Motor neuron (in vitro differentiated cells): ENCODE measurements at regions not wholly inside any gene's neighbourhood (a gene's known extent, or its start where the extent isn't known, plus 50 kb on each side); places are given as distances from the start of the nearest gene placed in this dataset.
A peak's percentile ranks its signal among the peaks of the same experiment; 100 is the strongest.
"Not testable (repeated sequence)": the region's sequence is repeated elsewhere in the genome, so short reads cannot be mapped to it uniquely, and the experiment has no call there.

Source experiments
- ATAC-seq, 8 experiments: fragments of 200-7000 bp; cut with Tn5 transposase; replicated peaks in 6 of 8; 2 replicates each; pipeline ENCODE4 v1.8.0; 2021; ENCODE audit warnings: mild to moderate bottlenecking in 8 of 8, moderate library complexity in 8 of 8
- H3K27ac ChIP-seq, 2 donors: fragments of 250-450 bp; sonication (Bioruptor Pico); 2 replicates each; pipeline ENCODE4 v1.9.0; 2021; ENCODE audit warnings: antibody characterized with exemption in 2 of 2, mild to moderate bottlenecking in 2 of 2, moderate library complexity in 1 of 2
- H3K4me1 ChIP-seq, 2 donors: fragments of 250-450 bp; sonication (Bioruptor Pico); replicated peaks in 1 of 2; 2 replicates each; pipeline ENCODE4 v1.6.1; 2021; ENCODE audit warnings: antibody characterized with exemption in 2 of 2, mild to moderate bottlenecking in 2 of 2, moderate library complexity in 1 of 2
- H3K4me3 ChIP-seq, 5 donors: fragments of 250-450 bp; sonication (Bioruptor Pico); 2 replicates each; pipeline ENCODE4 v1.9.0; 2021; ENCODE audit warnings: antibody characterized with exemption in 5 of 5, mild to moderate bottlenecking in 5 of 5, moderate library complexity in 4 of 5
- WGBS, 10 experiments: fragments of 450-650 bp; shearing (Covaris generic); methylation state at CpG; one replicate each; pipeline ENCODE4 v1.0.0; 2022; 5-methylcytosine and 5-hydroxymethylcytosine counted together
- in situ Hi-C, 9 experiments: fragments of 400-800 bp; cut with MboI; loops; one replicate each; pipeline ENCODE4 v1.15.0; 2021; ENCODE audit warnings: low sequenced_read_pairs in 9 of 9, low pct_unique_long_range_greater_than_20kb in 2 of 9; ENCODE audit not compliant: unreplicated experiment in 9 of 9

GRCh38 chr5:18397371-18397770 is 763.1 kb downstream of the TAF11L14 start:
- Histone ChIP-seq H3K27ac (no peak overlapping the region), H3K4me1 (peaks cover 0 to 14% of the 10 kb centered on the region in 2 donors), H3K4me3 (no peak overlapping the region)
- WGBS, 10 experiments: 0 to 100% (median 50%) methylated on average over 1 to 4 of the region's 4 CpGs
- in situ Hi-C loops: no loop called here
- no peak for ATAC-seq

GRCh38 chr5:18397891-18398290 is 763.6 kb downstream of the TAF11L14 start:
- peak in 1 of 8 experiments; percentile 18 for ATAC-seq
- WGBS, 10 experiments: 0 to 100% (median 80%) methylated on average over 1 to 2 of the region's 2 CpGs; no CpG with 5 or more reads in 1 of the 10 experiments
- Histone ChIP-seq H3K27ac (no peak overlapping the region), H3K4me1 (peaks cover 0 to 14% of the 10 kb centered on the region in 2 donors), H3K4me3 (no peak overlapping the region)
- in situ Hi-C loops: no loop called here

- H3K4me1 ChIP-seq, H3K27ac ChIP-seq, in situ Hi-C loops, H3K4me3 ChIP-seq, ATAC-seq: not testable (repeated sequence)
- 50 to 100% (median 94%) methylated on average over 1 to 6 of the region's 50 CpGs; no CpG with 5 or more reads in 7 of the 10 experiments for WGBS, 10 experiments
These were observed 765.4 kb downstream of the TAF11L14 start for GRCh38 chr5:18399461-18400327.

GRCh38 chr5:18403141-18403540 is 768.9 kb downstream of the TAF11L14 start:
- WGBS, 10 experiments: 0 to 91% (median 40%) methylated on average over 1 of the region's 1 CpG; no CpG with 5 or more reads in 1 of the 10 experiments
- ATAC-seq: no peak
- Histone ChIP-seq H3K4me1 (no peaks in the 10 kb centered on the region), H3K4me3 (no peak overlapping the region), H3K27ac (no peak overlapping the region)
- in situ Hi-C loops: no loop called here

- 0 to 80% (median 50%) methylated on average over 1 to 3 of the region's 3 CpGs; no CpG with 5 or more reads in 3 of the 10 experiments for WGBS, 10 experiments
- ATAC-seq: peak in 1 of 8 experiments; percentile 76
- no peaks in the 10 kb centered on the region for H3K4me1 ChIP-seq
- no peak overlapping the region for H3K4me3 ChIP-seq
- in situ Hi-C loops: no loop called here
- H3K27ac ChIP-seq: no peak overlapping the region
These were observed 769.7 kb downstream of the TAF11L14 start for GRCh38 chr5:18403941-18404438.

- 0 to 89% (median 40%) methylated on average over 1 of the region's 1 CpG; no CpG with 5 or more reads in 6 of the 10 experiments for WGBS, 10 experiments
- ATAC-seq: no peak
- no peaks in the 10 kb centered on the region for H3K4me1 ChIP-seq
- in situ Hi-C loops: no loop called here
- H3K27ac ChIP-seq: no peak overlapping the region
- H3K4me3 ChIP-seq: no peak overlapping the region
These were observed 786.5 kb downstream of the TAF11L14 start for GRCh38 chr5:18420711-18421110.

- in situ Hi-C loops: no loop called here
- Histone ChIP-seq H3K27ac (peak overlapping the region in 1 of 2 donors; percentile 7), H3K4me1 (peaks cover 3 to 4% of the 10 kb centered on the region in 2 donors), H3K4me3 (no peak overlapping the region)
- peak in 5 of 8 experiments; percentile 98 to 100 (median 100) for ATAC-seq
These were observed 799.1 kb downstream of the TAF11L14 start for GRCh38 chr5:18433336-18433735.

GRCh38 chr5:18438126-18438525 is 803.9 kb downstream of the TAF11L14 start:
- Histone ChIP-seq H3K4me1 (peaks cover under 1 to 4% of the 10 kb centered on the region in 2 donors), H3K27ac (no peak overlapping the region), H3K4me3 (no peak overlapping the region)
- no peak for ATAC-seq
- in situ Hi-C loops: no loop called here
- 0 to 92% (median 21%) methylated on average over 1 of the region's 1 CpG; no CpG with 5 or more reads in 2 of the 10 experiments for WGBS, 10 experiments

- ATAC-seq: no peak
- Histone ChIP-seq H3K27ac (no peak overlapping the region), H3K4me3 (no peak overlapping the region), H3K4me1 (no peaks in the 10 kb centered on the region)
- in situ Hi-C loops: no loop called here
- WGBS, 10 experiments: 0 to 100% (median 81%) methylated on average over 2 of the region's 2 CpGs
These were observed 821.3 kb downstream of the TAF11L14 start for GRCh38 chr5:18455521-18455920.

- peaks cover 0 to 6% of the 10 kb centered on the region in 2 donors for H3K4me1 ChIP-seq
- WGBS, 10 experiments: 57 to 100% (median 98%) methylated on average over 1 to 5 of the region's 5 CpGs; no CpG with 5 or more reads in 1 of the 10 experiments
- H3K4me3 ChIP-seq: no peak overlapping the region
- no peak overlapping the region for H3K27ac ChIP-seq
- in situ Hi-C loops: no loop called here
- ATAC-seq: no peak
These were observed 823.0 kb downstream of the TAF11L14 start for GRCh38 chr5:18457255-18457654.

GRCh38 chr5:18461766-18462165 is 827.5 kb downstream of the TAF11L14 start:
- WGBS, 10 experiments: 0 to 90% (median 29%) methylated on average over 1 of the region's 1 CpG; no CpG with 5 or more reads in 3 of the 10 experiments
- peaks cover 3 to 6% of the 10 kb centered on the region in 2 donors for H3K4me1 ChIP-seq
- no peak overlapping the region for H3K4me3 ChIP-seq
- in situ Hi-C loops: no loop called here
- ATAC-seq: no peak
- no peak overlapping the region for H3K27ac ChIP-seq

GRCh38 chr5:18465833-18466681 is 831.8 kb downstream of the TAF11L14 start:
- Histone ChIP-seq H3K27ac (no peak overlapping the region), H3K4me3 (no peak overlapping the region), H3K4me1 (peaks cover 3 to 6% of the 10 kb centered on the region in 2 donors)
- ATAC-seq: peak; percentile 81 to 99 (median 96)
- WGBS, 10 experiments: 0 to 81% (median 58%) methylated on average over 1 to 11 of the region's 11 CpGs
- in situ Hi-C loops: no loop called here

- in situ Hi-C loops: no loop called here
- WGBS, 10 experiments: 0 to 100% (median 23%) methylated on average over 1 of the region's 1 CpG; no CpG with 5 or more reads in 2 of the 10 experiments
These were observed 832.5 kb downstream of the TAF11L14 start for GRCh38 chr5:18466731-18467130.

More at GRCh38 chr5:18466731-18467130, 832.5 kb downstream of the TAF11L14 start:
- no peak for ATAC-seq
- H3K27ac ChIP-seq: no peak overlapping the region
- no peak overlapping the region for H3K4me3 ChIP-seq
- H3K4me1 ChIP-seq: peaks cover 3% of the 10 kb centered on the region in 2 donors
